ENCODE measurements at regions not wholly inside any gene's neighbourhood (a gene's known extent, or its start where the extent isn't known, plus 50 kb on each side); places are given as distances from the start of the nearest gene placed in this dataset.
A peak's percentile ranks its signal among the peaks of the same experiment; 100 is the strongest.
"Not testable (repeated sequence)": the region's sequence is repeated elsewhere in the genome, so short reads cannot be mapped to it uniquely, and the experiment has no call there.

GRCh38 chr2:83282043-83282795 lies 1176.9 kb downstream of the SUCLG1 start:
- no peak for DNase-seq (ENCODE audit: low read depth)
- no peak for TF ChIP-seq CTCF (IDR thresholded peaks at IDR 0.05; ENCODE audit: control insufficient read depth, extremely low read depth, insufficient read depth)
- no peak overlapping the region for H3K4me3 ChIP-seq (ENCODE audit: low read depth, low read length)

- no peak for TF ChIP-seq CTCF (IDR thresholded peaks at IDR 0.05; ENCODE audit: control insufficient read depth, extremely low read depth, insufficient read depth)
- no peak for DNase-seq (ENCODE audit: low read depth)
- H3K4me3 ChIP-seq (ENCODE audit: low read depth, low read length), result no peak overlapping the region
Observed at GRCh38 chr2:83280391-83280790, 1178.7 kb downstream of the SUCLG1 start.

- TF ChIP-seq CTCF (IDR thresholded peaks at IDR 0.05; ENCODE audit: control insufficient read depth, extremely low read depth, insufficient read depth), result no peak
- no peak for DNase-seq (ENCODE audit: low read depth)
- no peak overlapping the region for H3K4me3 ChIP-seq (ENCODE audit: low read depth, low read length)
Observed at GRCh38 chr2:83273322-83273721, 1185.8 kb downstream of the SUCLG1 start.

- DNase-seq (ENCODE audit: low read depth), result peak; percentile 2
- H3K4me3 ChIP-seq (ENCODE audit: low read depth, low read length), result no peak overlapping the region
- TF ChIP-seq CTCF (IDR thresholded peaks at IDR 0.05; ENCODE audit: control insufficient read depth, extremely low read depth, insufficient read depth), result no peak
Observed at GRCh38 chr2:83261591-83262136, 1197.4 kb downstream of the SUCLG1 start.

- DNase-seq (ENCODE audit: low read depth), result no peak
- no peak for TF ChIP-seq CTCF (IDR thresholded peaks at IDR 0.05; ENCODE audit: control insufficient read depth, extremely low read depth, insufficient read depth)
- H3K4me3 ChIP-seq (ENCODE audit: low read depth, low read length), result no peak overlapping the region
Observed at GRCh38 chr2:83253848-83254247, 1205.2 kb downstream of the SUCLG1 start.

GRCh38 chr2:83251321-83251872 lies 1207.7 kb downstream of the SUCLG1 start:
- no peak for DNase-seq (ENCODE audit: low read depth)
- H3K4me3 ChIP-seq (ENCODE audit: low read depth, low read length), result no peak overlapping the region
- no peak for TF ChIP-seq CTCF (IDR thresholded peaks at IDR 0.05; ENCODE audit: control insufficient read depth, extremely low read depth, insufficient read depth)

GRCh38 chr2:83245806-83246537 lies 1213.1 kb downstream of the SUCLG1 start:
- not testable (repeated sequence) for H3K4me3 ChIP-seq (ENCODE audit: low read depth, low read length); DNase-seq (ENCODE audit: low read depth)
